B cell (primary cell): ENCODE measurements at regions not wholly inside any gene's neighbourhood (a gene's known extent, or its start where the extent isn't known, plus 50 kb on each side); places are given as distances from the start of the nearest gene placed in this dataset.

Experiments used
- ATAC-seq: fragments of 200-7000 bp; cut with Tn5 transposase; one replicate; pipeline ENCODE4 v1.10.0; 2021; ENCODE audit warnings: low read depth, mild to moderate bottlenecking, moderate number of reproducible peaks, moderate library complexity
- CTCF ChIA-PET: fragments of 350-600 bp; sonication (Branson Sonifier 250); formaldehyde crosslinking; loops from one replicate; lab custom pipeline; 2021; ENCODE audit warnings: antibody characterized with exemption, inconsistent platforms; lab: Charles Lee
- POLR2A ChIA-PET: fragments of 350-600 bp; sonication (Branson Sonifier 250); formaldehyde crosslinking; loops from one replicate; lab custom pipeline; 2021; ENCODE audit warnings: antibody characterized with exemption; lab: Charles Lee
- DNase-seq: peaks from one replicate; pipeline ENCODE4 v3.0.0; 2013
- H2AFZ ChIP-seq: 2 replicates; pipeline ENCODE4 v1.6.1; 2012; ENCODE audit warnings: mild to moderate bottlenecking, low read depth, low read length; ENCODE audit not compliant: insufficient read depth, poor library complexity, severe bottlenecking
- H3K27ac ChIP-seq, 2 donors: 1 replicate in 1 of 2; 2 replicates in 1 of 2; pipeline ENCODE4 v1.5.1; 2012 to 2013; ENCODE audit warnings: low read length in 2 of 2, mild to moderate bottlenecking in 2 of 2, moderate library complexity in 1 of 2
- H3K27me3 ChIP-seq, 4 experiments: fragments of 200-600 bp in 1 of 4; sonication (generic) in 1 of 4; replicated peaks in 1 of 4; 1 replicate in 2 of 4; 2 replicates in 2 of 4; pipeline versions ENCODE4 v1.6.1 to v1.7.0; 2013 to 2016; ENCODE audit warnings: low read length in 3 of 4, mild to moderate bottlenecking in 2 of 4, mixed read lengths in 1 of 4, moderate library complexity in 1 of 4; ENCODE audit not compliant: insufficient read depth in 4 of 4, control insufficient read depth in 3 of 4; ENCODE audit errors: control extremely low read depth in 1 of 4
- H3K36me3 ChIP-seq, 2 experiments: replicated peaks in 1 of 2; 1 replicate in 1 of 2; 2 replicates in 1 of 2; pipeline versions ENCODE4 v1.6.1 to v1.7.1; 2013; ENCODE audit warnings: low read length in 1 of 2; ENCODE audit not compliant: insufficient read depth in 2 of 2, control insufficient read depth in 1 of 2; ENCODE audit errors: control extremely low read depth in 1 of 2, extremely low read depth in 1 of 2
- H3K4me1 ChIP-seq, 2 donors: fragments of 200-600 bp in 1 of 2; sonication (generic) in 1 of 2; 1 replicate in 1 of 2; 2 replicates in 1 of 2; pipeline versions ENCODE4 v1.5.1 to v1.6.1; 2013 to 2017; ENCODE audit warnings: low read length in 2 of 2; ENCODE audit not compliant: control insufficient read depth in 2 of 2, insufficient read depth in 2 of 2
- H3K4me2 ChIP-seq: replicated peaks from 2 replicates; pipeline ENCODE3; 2012; ENCODE audit warnings: mild to moderate bottlenecking, low read depth, low read length; ENCODE audit not compliant: poor library complexity, severe bottlenecking
- H3K4me3 ChIP-seq, 5 experiments: fragments of 200-600 bp in 1 of 5; sonication (generic) in 1 of 5; 1 replicate in 3 of 5; 2 replicates in 2 of 5; pipeline versions ENCODE4 v1.5.1 to v1.7.0; 2011 to 2016; ENCODE audit warnings: low read length in 4 of 5, mild to moderate bottlenecking in 4 of 5, low read depth in 2 of 5, control low read depth in 1 of 5, moderate library complexity in 1 of 5; ENCODE audit not compliant: insufficient read depth in 1 of 5; ENCODE audit errors: control extremely low read depth in 1 of 5, extremely low read depth in 1 of 5
- H3K79me2 ChIP-seq: fragments of 200-600 bp; sonication (generic); one replicate; pipeline ENCODE4 v1.6.0; 2016; ENCODE audit warnings: low read length; ENCODE audit not compliant: control insufficient read depth, insufficient read depth
- H3K9ac ChIP-seq: fragments of 200-600 bp; sonication (generic); 2 replicates; pipeline ENCODE4 v1.6.1; 2017; ENCODE audit warnings: mild to moderate bottlenecking, low read length, moderate library complexity
- H3K9me3 ChIP-seq, 3 donors: one replicate each; pipeline versions ENCODE4 v1.6.1 to v1.7.1; 2013; ENCODE audit warnings: low read length in 2 of 3; ENCODE audit not compliant: control insufficient read depth in 2 of 3, insufficient read depth in 1 of 3; ENCODE audit errors: control extremely low read depth in 1 of 3
- H4K20me1 ChIP-seq: 2 replicates; pipeline ENCODE4 v1.6.0; 2012; ENCODE audit warnings: mild to moderate bottlenecking, low read length; ENCODE audit not compliant: insufficient read depth, control insufficient read depth, poor library complexity, severe bottlenecking
- H3K27ac Mint-ChIP-seq: one replicate; pipeline ENCODE4 v1.8.0; 2021; ENCODE audit warnings: mixed read lengths
- H3K27me3 Mint-ChIP-seq: one replicate; pipeline ENCODE4 v1.8.0; 2021; ENCODE audit warnings: mixed read lengths
- H3K4me1 Mint-ChIP-seq: one replicate; pipeline ENCODE4 v1.8.0; 2021; ENCODE audit warnings: mixed read lengths
- H3K4me3 Mint-ChIP-seq: one replicate; pipeline ENCODE4 v1.8.0; 2021; ENCODE audit warnings: mixed read lengths
- H3K9me3 Mint-ChIP-seq: one replicate; pipeline ENCODE4 v1.8.0; 2022; ENCODE audit warnings: mixed read lengths; ENCODE audit not compliant: insufficient read depth
- EZH2 ChIP-seq: IDR thresholded peaks from 2 replicates; pipeline ENCODE4 v1.6.1; 2012; ENCODE audit warnings: borderline replicate concordance, low read depth, mild to moderate bottlenecking, moderate library complexity, low read length; ENCODE audit not compliant: insufficient read depth, poor library complexity, severe bottlenecking
- intact Hi-C: fragments of 100-400 bp; cut with micrococcal nuclease; formaldehyde crosslinking; loops from one replicate; pipeline ENCODE4 v1.10.0; 2022
- TF ChIP-seq, protein P1 (sequence below): fragments of 200-600 bp; IDR thresholded peaks from one replicate; pipeline ENCODE4 v1.8.0; 2022; ENCODE audit warnings: antibody characterized with exemption, mild to moderate bottlenecking

DNA sequence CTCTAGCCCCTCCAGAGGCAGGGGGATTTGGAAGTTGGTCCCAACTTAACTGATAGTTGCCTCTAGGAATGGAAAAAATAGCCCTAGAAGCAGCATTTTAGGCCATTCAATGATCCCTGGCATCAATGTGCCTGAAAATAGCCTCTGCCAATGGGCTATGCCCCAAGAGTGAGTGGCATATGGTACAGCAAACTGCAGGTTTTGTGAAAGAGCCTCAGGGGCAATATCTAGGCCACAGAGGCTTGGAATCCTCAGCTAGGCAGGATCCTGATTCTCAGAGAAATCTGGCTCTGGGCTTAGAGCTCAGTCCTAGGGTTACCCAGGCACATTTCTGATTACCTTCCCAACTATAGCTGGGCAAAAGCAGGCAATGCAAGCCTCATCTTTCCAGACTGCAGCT, 104.4 kb upstream of the MOCS1 start:
- H3K9me3 ChIP-seq: peaks cover 0 to 6% (median 6%) of the 10 kb centered on the region in 3 donors
- DNase-seq (no peak), ATAC-seq (no peak)
- H4K20me1 ChIP-seq: no peaks in the 10 kb centered on the region
- H3K4me2 ChIP-seq: no peak overlapping the region
- no peak for TF ChIP-seq EZH2
- TF ChIP-seq, protein P1, sequence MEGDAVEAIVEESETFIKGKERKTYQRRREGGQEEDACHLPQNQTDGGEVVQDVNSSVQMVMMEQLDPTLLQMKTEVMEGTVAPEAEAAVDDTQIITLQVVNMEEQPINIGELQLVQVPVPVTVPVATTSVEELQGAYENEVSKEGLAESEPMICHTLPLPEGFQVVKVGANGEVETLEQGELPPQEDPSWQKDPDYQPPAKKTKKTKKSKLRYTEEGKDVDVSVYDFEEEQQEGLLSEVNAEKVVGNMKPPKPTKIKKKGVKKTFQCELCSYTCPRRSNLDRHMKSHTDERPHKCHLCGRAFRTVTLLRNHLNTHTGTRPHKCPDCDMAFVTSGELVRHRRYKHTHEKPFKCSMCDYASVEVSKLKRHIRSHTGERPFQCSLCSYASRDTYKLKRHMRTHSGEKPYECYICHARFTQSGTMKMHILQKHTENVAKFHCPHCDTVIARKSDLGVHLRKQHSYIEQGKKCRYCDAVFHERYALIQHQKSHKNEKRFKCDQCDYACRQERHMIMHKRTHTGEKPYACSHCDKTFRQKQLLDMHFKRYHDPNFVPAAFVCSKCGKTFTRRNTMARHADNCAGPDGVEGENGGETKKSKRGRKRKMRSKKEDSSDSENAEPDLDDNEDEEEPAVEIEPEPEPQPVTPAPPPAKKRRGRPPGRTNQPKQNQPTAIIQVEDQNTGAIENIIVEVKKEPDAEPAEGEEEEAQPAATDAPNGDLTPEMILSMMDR: no peak
- peaks cover 2% of the 10 kb centered on the region for H3K9me3 Mint-ChIP-seq
- peaks cover 7% of the 10 kb centered on the region for H3K27me3 Mint-ChIP-seq
- H2AFZ ChIP-seq: no peak overlapping the region
- H3K4me1 Mint-ChIP-seq: no peaks in the 10 kb centered on the region
- H3K4me1 ChIP-seq: no peaks in the 10 kb centered on the region
- H3K27ac Mint-ChIP-seq: no peak overlapping the region
- H3K9ac ChIP-seq: no peak overlapping the region
- intact Hi-C loops: no loop called here
- ChIA-PET CTCF (interaction anchor here (1.2 kb wide), 1 partner anchor 33 kb away, joined by 3 read pairs; no protein-coding TSS in a partner anchor), POLR2A (no interaction called here)
- peaks cover 0 to 6% (median 0%) of the 10 kb centered on the region in 4 experiments for H3K27me3 ChIP-seq
- H3K27ac ChIP-seq: no peak overlapping the region
- no peaks in the 10 kb centered on the region for H3K79me2 ChIP-seq
- H3K4me3 ChIP-seq: no peak overlapping the region
- no peak overlapping the region for H3K4me3 Mint-ChIP-seq
- H3K36me3 ChIP-seq: no peaks in the 10 kb centered on the region

DNA sequence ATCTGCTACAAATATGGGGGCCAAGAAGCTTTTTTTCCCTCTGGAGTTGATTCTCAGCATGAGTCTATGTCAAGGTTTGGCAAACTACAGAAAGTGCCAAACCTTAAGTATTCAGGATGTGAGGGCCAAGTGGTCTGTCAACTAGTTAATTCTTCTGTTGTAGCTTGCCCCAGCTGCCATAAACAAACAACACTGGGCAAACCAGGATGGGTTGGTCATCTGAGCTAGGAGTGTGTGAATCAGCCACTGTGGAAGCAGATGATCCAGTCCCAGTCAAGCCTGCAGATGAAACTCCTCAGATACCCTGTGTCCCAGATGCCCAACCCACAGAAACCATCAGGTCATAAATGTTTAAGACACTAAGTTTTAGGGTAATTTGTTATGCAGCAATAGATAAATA, 103.0 kb upstream of the MOCS1 start:
- Histone ChIP-seq H3K4me3 (no peak overlapping the region), H3K36me3 (no peaks in the 10 kb centered on the region), H3K9ac (no peak overlapping the region), H3K27ac (no peak overlapping the region), H2AFZ (no peak overlapping the region), H3K4me1 (no peaks in the 10 kb centered on the region), H3K79me2 (no peaks in the 10 kb centered on the region), H3K4me2 (no peak overlapping the region), H4K20me1 (no peaks in the 10 kb centered on the region), H3K9me3 (peaks cover 0 to 6% (median 6%) of the 10 kb centered on the region in 3 donors), H3K27me3 (peaks cover 0 to 6% (median 0%) of the 10 kb centered on the region in 4 experiments)
- H3K4me1 Mint-ChIP-seq: no peaks in the 10 kb centered on the region
- POLR2A ChIA-PET: no interaction called here
- intact Hi-C loops: no loop called here
- DNase-seq (no peak), ATAC-seq (no peak)
- peaks cover 2% of the 10 kb centered on the region for H3K9me3 Mint-ChIP-seq
- H3K27ac Mint-ChIP-seq: no peak overlapping the region
- no peak for TF ChIP-seq EZH2
- TF ChIP-seq, protein P1: no peak
- peaks cover 12% of the 10 kb centered on the region for H3K27me3 Mint-ChIP-seq
- CTCF ChIA-PET: no interaction called here
- H3K4me3 Mint-ChIP-seq: no peak overlapping the region
